H1 (cell line): ENCODE measurements at regions not wholly inside any gene's neighbourhood (a gene's known extent, or its start where the extent isn't known, plus 50 kb on each side); places are given as distances from the start of the nearest gene placed in this dataset.

ENCODE experiments used
- BRCA1 ChIP-seq: IDR thresholded peaks from 2 replicates; pipeline ENCODE4 v1.6.1; 2012; ENCODE audit warnings: low read depth, low read length, improper control_type of control experiment
- CBX5 ChIP-seq: fragments of 300-800, 300-1000 bp; sonication (generic); IDR thresholded peaks from 2 replicates; pipeline ENCODE4 v1.7.1; 2016; ENCODE audit warnings: antibody characterized with exemption, low read length, low read depth
- EGR1 ChIP-seq: IDR thresholded peaks from 2 replicates; pipeline ENCODE4 v1.6.1; 2011; ENCODE audit warnings: low read depth, low read length, borderline replicate concordance
- KDM5A ChIP-seq: fragments of 200-600 bp; IDR thresholded peaks from 2 replicates; pipeline ENCODE4 v1.7.1; 2012; ENCODE audit warnings: mild to moderate bottlenecking, low read length, inconsistent platforms, mixed read lengths
- MAFK ChIP-seq: IDR thresholded peaks from 2 replicates; pipeline ENCODE4 v1.6.1; 2012; ENCODE audit warnings: low read depth, mild to moderate bottlenecking, improper control_type of control experiment, low read length
- POU5F1 ChIP-seq: IDR thresholded peaks from 2 replicates; pipeline ENCODE4 v1.6.1; 2011; ENCODE audit warnings: low read depth, mild to moderate bottlenecking, low read length, moderate library complexity
- RAD21 ChIP-seq, 2 experiments: IDR thresholded peaks in 1 of 2; conservative IDR thresholded peaks in 1 of 2; 2 replicates each; pipeline ENCODE4 v1.6.1; 2011; ENCODE audit warnings: low read depth in 2 of 2, low read length in 2 of 2, improper control_type of control experiment in 1 of 2, inconsistent platforms in 1 of 2, mild to moderate bottlenecking in 1 of 2, moderate library complexity in 1 of 2
- SRF ChIP-seq: IDR thresholded peaks from 2 replicates; pipeline ENCODE4 v1.6.1; 2011; ENCODE audit warnings: mild to moderate bottlenecking, low read depth, low read length, moderate library complexity
- TBP ChIP-seq: IDR thresholded peaks from 2 replicates; pipeline ENCODE4 v1.6.1; 2011; ENCODE audit warnings: low read depth, low read length, improper control_type of control experiment
- TF ChIP-seq, protein P1 (sequence below), 3 experiments: IDR thresholded peaks; 1 replicate in 2 of 3; 2 replicates in 1 of 3; pipeline versions ENCODE4 v1.5.1 to v1.6.1; 2011; ENCODE audit warnings: low read length in 3 of 3, mild to moderate bottlenecking in 3 of 3, inconsistent platforms in 2 of 3, low read depth in 1 of 3, moderate library complexity in 1 of 3; ENCODE audit not compliant: insufficient read depth in 1 of 3; ENCODE audit errors: control extremely low read depth in 1 of 3

GRCh38 chr12:97026901-97027300 is 119.8 kb downstream of the NEDD1 start:
- TF ChIP-seq BRCA1 (no peak), TBP (no peak), KDM5A (no peak), CBX5 (no peak), RAD21 (IDR thresholded peaks at IDR 0.05 in 1 of 2, conservative IDR thresholded peaks at IDR 0.05 in 1 of 2; ENCODE audit: low read depth in 2 of 2, low read length in 2 of 2) (no peak), SRF (no peak), MAFK (no peak), POU5F1 (no peak), EGR1 (no peak)
- TF ChIP-seq, protein P1, sequence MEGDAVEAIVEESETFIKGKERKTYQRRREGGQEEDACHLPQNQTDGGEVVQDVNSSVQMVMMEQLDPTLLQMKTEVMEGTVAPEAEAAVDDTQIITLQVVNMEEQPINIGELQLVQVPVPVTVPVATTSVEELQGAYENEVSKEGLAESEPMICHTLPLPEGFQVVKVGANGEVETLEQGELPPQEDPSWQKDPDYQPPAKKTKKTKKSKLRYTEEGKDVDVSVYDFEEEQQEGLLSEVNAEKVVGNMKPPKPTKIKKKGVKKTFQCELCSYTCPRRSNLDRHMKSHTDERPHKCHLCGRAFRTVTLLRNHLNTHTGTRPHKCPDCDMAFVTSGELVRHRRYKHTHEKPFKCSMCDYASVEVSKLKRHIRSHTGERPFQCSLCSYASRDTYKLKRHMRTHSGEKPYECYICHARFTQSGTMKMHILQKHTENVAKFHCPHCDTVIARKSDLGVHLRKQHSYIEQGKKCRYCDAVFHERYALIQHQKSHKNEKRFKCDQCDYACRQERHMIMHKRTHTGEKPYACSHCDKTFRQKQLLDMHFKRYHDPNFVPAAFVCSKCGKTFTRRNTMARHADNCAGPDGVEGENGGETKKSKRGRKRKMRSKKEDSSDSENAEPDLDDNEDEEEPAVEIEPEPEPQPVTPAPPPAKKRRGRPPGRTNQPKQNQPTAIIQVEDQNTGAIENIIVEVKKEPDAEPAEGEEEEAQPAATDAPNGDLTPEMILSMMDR (IDR thresholded peaks at IDR 0.05; ENCODE audit: control extremely low read depth in 1 of 3, insufficient read depth in 1 of 3, low read depth in 1 of 3, low read length in 3 of 3) = no peak
